ENCODE measurements at regions not wholly inside any gene's neighbourhood (a gene's known extent, or its start where the extent isn't known, plus 50 kb on each side); places are given as distances from the start of the nearest gene placed in this dataset.

DNA sequence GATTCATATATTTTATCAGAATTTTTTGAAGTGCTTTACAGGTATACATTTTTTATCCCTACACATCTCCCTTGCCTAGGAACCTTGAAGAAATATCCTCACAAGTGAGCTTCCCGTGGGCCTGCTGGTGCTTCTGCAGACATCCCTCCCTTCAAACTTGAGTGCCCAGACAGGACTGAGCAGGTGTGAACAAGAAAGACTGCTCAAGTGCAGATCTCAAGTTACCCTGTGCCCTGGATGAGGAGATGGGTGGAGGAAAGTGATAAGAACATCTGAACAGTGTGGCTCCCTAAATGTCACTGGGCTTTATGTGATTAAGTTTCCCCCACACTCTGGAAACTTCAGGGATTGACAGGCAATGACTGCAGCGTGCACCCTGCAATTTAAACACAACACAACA lies 209.8 kb downstream of the TLE1 start:
- Histone ChIP-seq H3K4me1 (ENCODE audit: control insufficient read depth, insufficient read depth, low read length) (no peaks in the 10 kb centered on the region), H3K9ac (ENCODE audit: control insufficient read depth, insufficient read depth, low read length) (no peak overlapping the region), H4K20me1 (ENCODE audit: control insufficient read depth, insufficient read depth) (no peaks in the 10 kb centered on the region), H3K4me2 (ENCODE audit: control insufficient read depth, insufficient read depth) (no peak overlapping the region), H3K27me3 (replicated peaks in 1 of 2; ENCODE audit: control insufficient read depth in 2 of 2, insufficient read depth in 2 of 2, low read length in 1 of 2) (no peaks in the 10 kb centered on the region), H3K9me3 (replicated peaks; ENCODE audit: control insufficient read depth, insufficient read depth, low read length) (no peaks in the 10 kb centered on the region), H3K36me3 (ENCODE audit: control insufficient read depth in 2 of 2, insufficient read depth in 2 of 2, low read length in 1 of 2) (no peaks in the 10 kb centered on the region), H3K79me2 (ENCODE audit: control insufficient read depth, insufficient read depth, low read length) (no peaks in the 10 kb centered on the region), H3K27ac (ENCODE audit: control insufficient read depth, insufficient read depth) (no peak overlapping the region), H2AFZ (ENCODE audit: control insufficient read depth, low read depth, low read length) (no peak overlapping the region), H3K4me3 (no peak overlapping the region)
- in situ Hi-C loops (cut with MboI): no loop called here
- ChIA-PET SMC1A (ENCODE audit: uncharacterized antibody, unreplicated experiment) (no interaction called here), CTCF (no interaction called here), RAD21 (ENCODE audit: unreplicated experiment) (no interaction called here), POLR2A (no interaction called here)
- intact Hi-C loops (cut with micrococcal nuclease; ENCODE audit: unreplicated experiment): no loop called here
- 0% methylated on average over 2 of the region's 2 CpGs for WGBS (ENCODE audit: insufficient coverage, insufficient replicate concordance, low lambda C conversion rate, missing lambda C conversion rate)
- TF ChIP-seq IRF5 (IDR thresholded peaks at IDR 0.05; ENCODE audit: borderline replicate concordance) (no peak), HCFC1 (IDR thresholded peaks at IDR 0.05; ENCODE audit: low read length) (no peak), BHLHE40 (IDR thresholded peaks at IDR 0.05; ENCODE audit: borderline replicate concordance in 1 of 2, low read depth in 2 of 2, low read length in 1 of 2) (no peak), BACH1 (IDR thresholded peaks at IDR 0.05; ENCODE audit: borderline replicate concordance) (no peak), NR2C1 (IDR thresholded peaks at IDR 0.05) (no peak), PAX8 (IDR thresholded peaks at IDR 0.05) (no peak), HSF1 (IDR thresholded peaks at IDR 0.05; ENCODE audit: low read depth, low read length) (no peak), SPI1 (IDR thresholded peaks at IDR 0.05; ENCODE audit: borderline replicate concordance, insufficient read depth, low read depth, low read length) (no peak), RAD51 (IDR thresholded peaks at IDR 0.05) (no peak), RELA (IDR thresholded peaks at IDR 0.05; ENCODE audit: borderline replicate concordance, partially characterized antibody) (no peak), FOS (IDR thresholded peaks at IDR 0.05; ENCODE audit: borderline replicate concordance, extremely low read depth, insufficient read length) (no peak), PKNOX1 (IDR thresholded peaks at IDR 0.05) (no peak)
- TF ChIP-seq, protein P1, sequence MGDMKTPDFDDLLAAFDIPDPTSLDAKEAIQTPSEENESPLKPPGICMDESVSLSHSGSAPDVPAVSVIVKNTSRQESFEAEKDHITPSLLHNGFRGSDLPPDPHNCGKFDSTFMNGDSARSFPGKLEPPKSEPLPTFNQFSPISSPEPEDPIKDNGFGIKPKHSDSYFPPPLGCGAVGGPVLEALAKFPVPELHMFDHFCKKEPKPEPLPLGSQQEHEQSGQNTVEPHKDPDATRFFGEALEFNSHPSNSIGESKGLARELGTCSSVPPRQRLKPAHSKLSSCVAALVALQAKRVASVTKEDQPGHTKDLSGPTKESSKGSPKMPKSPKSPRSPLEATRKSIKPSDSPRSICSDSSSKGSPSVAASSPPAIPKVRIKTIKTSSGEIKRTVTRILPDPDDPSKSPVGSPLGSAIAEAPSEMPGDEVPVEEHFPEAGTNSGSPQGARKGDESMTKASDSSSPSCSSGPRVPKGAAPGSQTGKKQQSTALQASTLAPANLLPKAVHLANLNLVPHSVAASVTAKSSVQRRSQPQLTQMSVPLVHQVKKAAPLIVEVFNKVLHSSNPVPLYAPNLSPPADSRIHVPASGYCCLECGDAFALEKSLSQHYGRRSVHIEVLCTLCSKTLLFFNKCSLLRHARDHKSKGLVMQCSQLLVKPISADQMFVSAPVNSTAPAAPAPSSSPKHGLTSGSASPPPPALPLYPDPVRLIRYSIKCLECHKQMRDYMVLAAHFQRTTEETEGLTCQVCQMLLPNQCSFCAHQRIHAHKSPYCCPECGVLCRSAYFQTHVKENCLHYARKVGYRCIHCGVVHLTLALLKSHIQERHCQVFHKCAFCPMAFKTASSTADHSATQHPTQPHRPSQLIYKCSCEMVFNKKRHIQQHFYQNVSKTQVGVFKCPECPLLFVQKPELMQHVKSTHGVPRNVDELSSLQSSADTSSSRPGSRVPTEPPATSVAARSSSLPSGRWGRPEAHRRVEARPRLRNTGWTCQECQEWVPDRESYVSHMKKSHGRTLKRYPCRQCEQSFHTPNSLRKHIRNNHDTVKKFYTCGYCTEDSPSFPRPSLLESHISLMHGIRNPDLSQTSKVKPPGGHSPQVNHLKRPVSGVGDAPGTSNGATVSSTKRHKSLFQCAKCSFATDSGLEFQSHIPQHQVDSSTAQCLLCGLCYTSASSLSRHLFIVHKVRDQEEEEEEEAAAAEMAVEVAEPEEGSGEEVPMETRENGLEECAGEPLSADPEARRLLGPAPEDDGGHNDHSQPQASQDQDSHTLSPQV (IDR thresholded peaks at IDR 0.05): no peak
- TF ChIP-seq, protein P2, sequence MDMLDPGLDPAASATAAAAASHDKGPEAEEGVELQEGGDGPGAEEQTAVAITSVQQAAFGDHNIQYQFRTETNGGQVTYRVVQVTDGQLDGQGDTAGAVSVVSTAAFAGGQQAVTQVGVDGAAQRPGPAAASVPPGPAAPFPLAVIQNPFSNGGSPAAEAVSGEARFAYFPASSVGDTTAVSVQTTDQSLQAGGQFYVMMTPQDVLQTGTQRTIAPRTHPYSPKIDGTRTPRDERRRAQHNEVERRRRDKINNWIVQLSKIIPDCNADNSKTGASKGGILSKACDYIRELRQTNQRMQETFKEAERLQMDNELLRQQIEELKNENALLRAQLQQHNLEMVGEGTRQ (IDR thresholded peaks at IDR 0.05; ENCODE audit: borderline replicate concordance, low read depth, low read length): no peak
- DNase-seq (ENCODE audit: low read depth, low spot score) (no peak), ATAC-seq (no peak), FAIRE-seq (no peak)
- BruUV-seq (replicated peaks): no TSS peak

Data from GM12878 (cell line).